BLaER1 (cell line): ENCODE measurements at regions not wholly inside any gene's neighbourhood (a gene's known extent, or its start where the extent isn't known, plus 50 kb on each side); places are given as distances from the start of the nearest gene placed in this dataset.

Experiments used
- H3K27ac ChIP-seq: shearing (Covaris generic); formaldehyde crosslinking; 2 replicates; pipeline ENCODE4 v1.8.1; 2022
- H3K27me3 ChIP-seq: shearing (Covaris generic); formaldehyde crosslinking; 2 replicates; pipeline ENCODE4 v1.8.1; 2022
- H3K36me3 ChIP-seq: shearing (Covaris generic); formaldehyde crosslinking; 2 replicates; pipeline ENCODE4 v1.8.1; 2022
- H3K4me1 ChIP-seq: shearing (Covaris generic); formaldehyde crosslinking; 2 replicates; pipeline ENCODE4 v1.8.1; 2022
- H3K4me2 ChIP-seq: shearing (Covaris generic); formaldehyde crosslinking; 2 replicates; pipeline ENCODE4 v1.8.1; 2022
- H3K4me3 ChIP-seq: shearing (Covaris generic); formaldehyde crosslinking; 2 replicates; pipeline ENCODE4 v1.8.1; 2022
- H3K9ac ChIP-seq: shearing (Covaris generic); formaldehyde crosslinking; 2 replicates; pipeline ENCODE4 v1.8.1; 2022
- H3K9me3 ChIP-seq: shearing (Covaris generic); formaldehyde crosslinking; 2 replicates; pipeline ENCODE4 v1.8.1; 2022
- H4K20me1 ChIP-seq: shearing (Covaris generic); formaldehyde crosslinking; 2 replicates; pipeline ENCODE4 v1.8.1; 2022
- Cebpa-rat ChIP-seq: shearing (Covaris generic); IDR thresholded peaks from 2 replicates; pipeline ENCODE4 v1.8.1; 2022

DNA sequence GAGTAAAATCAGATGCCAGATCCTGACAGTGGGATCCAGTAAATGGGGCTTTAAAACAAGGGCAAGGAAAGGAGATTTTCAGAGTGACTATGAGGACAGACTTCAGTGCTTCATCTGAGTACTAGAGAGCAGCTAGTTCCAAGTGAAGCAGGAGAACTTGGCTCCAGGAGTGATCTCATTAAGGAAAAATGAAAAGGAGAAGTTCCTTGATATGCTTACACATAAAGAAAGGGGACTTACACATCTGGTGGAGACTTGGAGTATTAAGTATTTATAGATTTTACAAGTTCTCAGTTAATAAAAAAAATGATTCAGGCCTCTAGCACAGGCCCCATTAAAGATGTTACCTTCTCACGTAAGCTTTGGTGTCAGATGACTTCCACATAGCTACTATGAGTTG is 105.8 kb downstream of the ICOS start:
- Histone ChIP-seq H3K9me3 (peaks cover 4% of the 10 kb centered on the region; the same call in 1 of the 2 replicates), H3K4me3 (no peak overlapping the region), H4K20me1 (no peaks in the 10 kb centered on the region), H3K4me1 (peaks cover 7% of the 10 kb centered on the region; the same call in 1 of the 2 replicates), H3K4me2 (no peak overlapping the region), H3K36me3 (no peaks in the 10 kb centered on the region), H3K27me3 (no peaks in the 10 kb centered on the region), H3K9ac (no peak overlapping the region), H3K27ac (no peak overlapping the region)
- TF ChIP-seq Cebpa-rat: no peak

GRCh38 chr2:204046145-204046544 is 109.6 kb downstream of the ICOS start:
- H3K4me3 ChIP-seq: no peak overlapping the region
- H3K36me3 ChIP-seq: no peaks in the 10 kb centered on the region
- H3K9me3 ChIP-seq: peaks cover 4% of the 10 kb centered on the region; the same call in 1 of the 2 replicates
- H3K4me1 ChIP-seq: peaks cover 7% of the 10 kb centered on the region; the same call in 1 of the 2 replicates
- no peak overlapping the region for H3K27ac ChIP-seq
- H3K9ac ChIP-seq: no peak overlapping the region
- no peaks in the 10 kb centered on the region for H3K27me3 ChIP-seq
- H4K20me1 ChIP-seq: no peaks in the 10 kb centered on the region
- peak overlapping the region; percentile 35 for H3K4me2 ChIP-seq
- no peak for TF ChIP-seq Cebpa-rat

GRCh38 chr2:204049635-204050034 is 113.1 kb downstream of the ICOS start:
- Histone ChIP-seq H3K27me3 (no peaks in the 10 kb centered on the region), H3K4me2 (no peak overlapping the region), H3K4me3 (no peak overlapping the region)

DNA sequence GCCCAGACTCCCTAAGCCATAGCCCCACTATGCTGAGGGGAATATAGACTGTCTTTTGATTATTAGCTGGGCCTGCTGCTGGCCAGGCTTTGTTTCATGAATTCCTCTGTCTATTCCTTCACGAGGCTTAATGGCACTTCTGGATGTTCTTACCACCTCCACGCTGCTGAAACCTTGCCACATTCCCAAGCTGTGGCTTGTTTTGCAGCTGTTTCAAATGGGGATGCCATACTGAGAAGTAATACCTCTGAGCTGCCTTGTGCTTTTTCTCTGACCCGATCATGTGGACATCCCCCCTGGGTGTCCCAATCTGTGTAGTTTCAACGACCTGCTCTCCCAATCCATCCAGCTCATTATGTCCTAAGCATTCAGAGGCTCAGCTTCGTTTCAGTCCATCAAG is 114.1 kb downstream of the ICOS start:
- no peak overlapping the region for H3K9ac ChIP-seq
- no peaks in the 10 kb centered on the region for H3K9me3 ChIP-seq
- H3K36me3 ChIP-seq: no peaks in the 10 kb centered on the region
- no peak overlapping the region for H3K4me2 ChIP-seq
- no peaks in the 10 kb centered on the region for H3K27me3 ChIP-seq
- H3K27ac ChIP-seq: no peak overlapping the region
- TF ChIP-seq Cebpa-rat: no peak
- H3K4me3 ChIP-seq: no peak overlapping the region
- H4K20me1 ChIP-seq: no peaks in the 10 kb centered on the region
- H3K4me1 ChIP-seq: peaks cover 7% of the 10 kb centered on the region; the same call in 1 of the 2 replicates

More at GRCh38 chr2:204049635-204050034, 113.1 kb downstream of the ICOS start:
- H3K36me3 ChIP-seq: no peaks in the 10 kb centered on the region
- peaks cover 7% of the 10 kb centered on the region; the same call in 1 of the 2 replicates for H3K4me1 ChIP-seq
- H3K9me3 ChIP-seq: no peaks in the 10 kb centered on the region
- no peak overlapping the region for H3K27ac ChIP-seq
- no peak overlapping the region for H3K9ac ChIP-seq
- H4K20me1 ChIP-seq: no peaks in the 10 kb centered on the region
- TF ChIP-seq Cebpa-rat: no peak

- Histone ChIP-seq H3K9me3 (no peaks in the 10 kb centered on the region), H3K36me3 (no peaks in the 10 kb centered on the region), H3K4me1 (no peaks in the 10 kb centered on the region; the same call in 1 of the 2 replicates), H3K27me3 (no peaks in the 10 kb centered on the region), H3K4me2 (no peak overlapping the region), H3K9ac (no peak overlapping the region), H3K4me3 (no peak overlapping the region), H3K27ac (no peak overlapping the region), H4K20me1 (no peaks in the 10 kb centered on the region)
- no peak for TF ChIP-seq Cebpa-rat
Measured at GRCh38 chr2:204051476-204051875, 114.9 kb downstream of the ICOS start.

DNA sequence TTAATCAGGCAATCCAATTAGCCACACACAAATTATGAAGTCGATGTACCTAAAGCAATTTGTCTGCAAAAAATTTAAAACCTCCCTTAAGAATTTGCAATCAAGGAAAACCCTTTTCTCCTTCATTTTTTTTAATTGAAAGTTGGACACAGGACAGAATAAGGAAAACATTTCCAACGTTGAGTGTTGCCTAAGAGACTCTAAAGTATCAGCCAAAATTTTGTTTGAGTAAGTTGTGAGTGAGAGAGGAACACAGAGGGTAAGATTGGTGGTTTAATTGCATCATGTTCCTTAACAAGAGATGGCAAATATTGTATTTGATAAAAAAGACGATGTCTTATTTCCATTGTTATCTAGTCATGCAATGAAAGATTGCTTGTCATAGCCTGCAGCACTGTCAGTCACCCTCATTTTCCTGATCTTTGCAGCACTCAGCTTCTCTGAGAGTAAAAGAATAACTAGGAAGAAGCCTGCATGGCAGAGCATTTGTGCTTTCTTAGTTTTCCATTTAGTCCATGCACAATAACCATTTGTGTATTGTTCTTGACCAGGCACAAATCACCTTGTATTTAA is 115.5 kb downstream of the ICOS start:
- Histone ChIP-seq H3K4me3 (no peak overlapping the region), H3K36me3 (no peaks in the 10 kb centered on the region)
- no peak for TF ChIP-seq Cebpa-rat

GRCh38 chr2:204059016-204059415 is 122.5 kb downstream of the ICOS start:
- no peaks in the 10 kb centered on the region for H3K27me3 ChIP-seq
- no peaks in the 10 kb centered on the region for H4K20me1 ChIP-seq
- H3K4me3 ChIP-seq: no peak overlapping the region
- no peak overlapping the region for H3K9ac ChIP-seq
- H3K27ac ChIP-seq: no peak overlapping the region
- no peak overlapping the region for H3K4me2 ChIP-seq
- no peaks in the 10 kb centered on the region for H3K9me3 ChIP-seq
- no peaks in the 10 kb centered on the region for H3K36me3 ChIP-seq
- no peak for TF ChIP-seq Cebpa-rat
- no peaks in the 10 kb centered on the region for H3K4me1 ChIP-seq

More for the DNA sequence above, 115.5 kb downstream of the ICOS start:
- Histone ChIP-seq H3K9me3 (no peaks in the 10 kb centered on the region), H3K4me1 (no peaks in the 10 kb centered on the region), H3K27ac (no peak overlapping the region), H3K27me3 (no peaks in the 10 kb centered on the region), H4K20me1 (no peaks in the 10 kb centered on the region), H3K4me2 (no peak overlapping the region), H3K9ac (no peak overlapping the region)

GRCh38 chr2:204060841-204061240 is 124.3 kb downstream of the ICOS start:
- H3K4me2 ChIP-seq: no peak overlapping the region
- no peaks in the 10 kb centered on the region for H3K27me3 ChIP-seq
- TF ChIP-seq Cebpa-rat: no peak
- no peaks in the 10 kb centered on the region for H4K20me1 ChIP-seq
- no peaks in the 10 kb centered on the region for H3K36me3 ChIP-seq
- H3K4me1 ChIP-seq: no peaks in the 10 kb centered on the region
- H3K9me3 ChIP-seq: no peaks in the 10 kb centered on the region
- no peak overlapping the region for H3K9ac ChIP-seq
- H3K27ac ChIP-seq: no peak overlapping the region
- H3K4me3 ChIP-seq: no peak overlapping the region

DNA sequence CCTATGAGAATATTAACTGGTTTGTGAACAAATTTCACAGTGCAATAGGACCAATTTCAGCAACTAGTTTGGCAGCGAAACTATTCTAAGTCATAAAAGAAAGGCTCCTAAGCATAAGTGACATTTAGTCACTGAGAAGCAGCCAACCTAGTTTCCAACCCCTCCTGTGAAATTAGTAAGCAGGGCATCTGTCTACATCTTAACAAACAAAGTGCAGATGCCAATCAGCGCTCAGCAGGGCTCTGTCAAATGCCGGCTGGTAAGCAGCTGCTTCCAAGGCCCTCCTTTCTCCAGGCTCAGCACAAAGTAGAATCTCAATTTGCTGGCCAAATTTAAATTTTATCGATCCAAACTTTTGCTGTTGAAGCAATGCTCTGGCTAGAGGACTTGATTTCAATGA is 124.7 kb downstream of the ICOS start:
- no peak overlapping the region for H3K27ac ChIP-seq
- H3K4me1 ChIP-seq: no peaks in the 10 kb centered on the region
- no peaks in the 10 kb centered on the region for H3K9me3 ChIP-seq
- H3K27me3 ChIP-seq: no peaks in the 10 kb centered on the region
- no peaks in the 10 kb centered on the region for H3K36me3 ChIP-seq
- H3K9ac ChIP-seq: no peak overlapping the region
- H3K4me3 ChIP-seq: no peak overlapping the region
- no peak overlapping the region for H3K4me2 ChIP-seq
- TF ChIP-seq Cebpa-rat: no peak
- H4K20me1 ChIP-seq: no peaks in the 10 kb centered on the region

DNA sequence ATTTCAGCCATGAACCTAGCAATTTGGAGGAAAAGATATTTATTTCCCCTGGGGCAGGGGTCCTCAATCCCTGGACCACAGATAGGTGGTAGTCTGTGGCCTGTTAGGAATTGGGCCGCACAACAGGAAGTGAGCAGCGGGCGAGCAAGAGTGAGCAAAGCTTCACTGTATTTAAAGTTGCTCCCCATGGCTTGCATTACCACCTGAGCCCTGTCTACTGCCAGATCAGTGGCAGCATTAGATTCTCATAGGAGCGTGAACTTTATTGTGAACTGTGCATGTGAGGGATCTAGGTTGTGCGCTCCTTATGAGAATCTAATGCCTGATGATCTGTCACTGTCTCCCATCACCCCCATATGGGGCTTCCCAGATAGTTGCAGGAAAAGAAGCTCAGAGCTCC is 127.6 kb downstream of the ICOS start:
- H3K36me3 ChIP-seq: no peaks in the 10 kb centered on the region
- no peaks in the 10 kb centered on the region for H3K9me3 ChIP-seq
- no peaks in the 10 kb centered on the region for H3K4me1 ChIP-seq
- no peak overlapping the region for H3K4me2 ChIP-seq
- no peak for TF ChIP-seq Cebpa-rat
- no peak overlapping the region for H3K27ac ChIP-seq
- no peak overlapping the region for H3K4me3 ChIP-seq
- no peak overlapping the region for H3K9ac ChIP-seq
- H4K20me1 ChIP-seq: no peaks in the 10 kb centered on the region
- H3K27me3 ChIP-seq: no peaks in the 10 kb centered on the region

DNA sequence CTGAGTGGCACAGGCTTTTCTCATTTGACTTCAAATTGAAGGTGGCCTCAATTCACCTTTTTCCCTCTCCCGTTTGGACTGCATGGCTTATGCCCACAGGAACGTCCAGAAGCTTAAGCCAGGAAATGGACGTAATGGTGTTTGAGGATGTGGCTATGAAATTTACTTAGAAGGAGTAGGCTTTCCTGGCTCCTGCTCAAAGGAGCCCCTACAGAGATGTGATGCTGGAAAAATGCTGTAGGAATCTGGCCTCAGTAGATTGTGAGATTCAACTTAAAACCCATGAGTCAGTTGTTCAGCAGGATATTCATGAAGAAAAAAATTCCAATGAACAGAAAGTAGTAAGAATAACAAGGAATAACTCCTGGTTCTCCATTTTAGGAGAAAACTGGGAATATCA is 129.0 kb downstream of the ICOS start:
- Histone ChIP-seq H3K36me3 (no peaks in the 10 kb centered on the region), H3K27me3 (no peaks in the 10 kb centered on the region), H3K4me3 (no peak overlapping the region), H3K4me2 (no peak overlapping the region), H3K4me1 (no peaks in the 10 kb centered on the region), H3K9ac (no peak overlapping the region), H4K20me1 (no peaks in the 10 kb centered on the region), H3K9me3 (no peaks in the 10 kb centered on the region), H3K27ac (no peak overlapping the region)
- no peak for TF ChIP-seq Cebpa-rat
